Activated effector memory CD4-positive, alpha-beta T cell treated with Interleukin-2 at 50 U/mL for 16 hours (primary cell): ENCODE measurements at regions not wholly inside any gene's neighbourhood (a gene's known extent, or its start where the extent isn't known, plus 50 kb on each side); places are given as distances from the start of the nearest gene placed in this dataset.

ENCODE experiments used
- DNase-seq: peaks from one replicate; pipeline ENCODE4 v3.0.0-alpha.2; 2020

DNA sequence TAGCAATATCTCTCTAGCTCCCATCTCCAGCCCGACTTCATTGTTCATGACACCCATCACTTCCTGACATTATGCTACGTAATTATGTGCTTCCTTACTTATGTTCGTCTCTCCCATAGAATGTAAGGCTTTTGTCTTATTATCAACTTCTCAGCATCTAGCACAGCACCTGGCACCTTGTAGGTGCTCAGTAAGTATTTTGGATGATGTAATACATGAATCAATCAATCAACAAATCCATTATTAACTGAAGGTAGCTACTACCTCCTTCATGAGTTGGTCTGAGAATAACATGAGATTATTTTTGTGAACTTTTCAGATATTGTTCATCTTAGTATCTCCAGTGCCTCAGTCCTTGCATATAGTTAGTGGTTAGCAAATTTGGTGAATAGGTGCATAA lies 109.3 kb downstream of the EN1 start:
- no peak for DNase-seq

DNA sequence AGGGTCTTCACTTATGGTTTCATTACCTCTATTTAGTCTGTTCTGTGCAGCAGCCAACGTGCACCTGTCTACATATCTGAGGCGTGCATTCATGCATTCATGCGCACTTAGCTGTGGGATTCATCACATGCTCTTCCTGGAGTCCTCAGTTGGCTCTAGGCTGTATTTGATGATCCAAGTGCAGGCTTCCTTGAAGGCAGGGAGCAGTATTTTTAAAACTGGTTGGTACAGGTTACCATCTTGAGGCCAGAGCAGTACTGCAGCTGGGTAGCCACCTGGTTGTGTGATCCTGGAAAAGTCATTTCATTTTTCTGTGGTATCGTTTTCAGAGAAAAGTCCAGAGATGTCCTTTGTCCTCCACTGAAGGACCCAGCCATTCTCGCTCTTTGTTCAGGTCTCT lies 109.8 kb downstream of the EN1 start:
- no peak for DNase-seq

DNA sequence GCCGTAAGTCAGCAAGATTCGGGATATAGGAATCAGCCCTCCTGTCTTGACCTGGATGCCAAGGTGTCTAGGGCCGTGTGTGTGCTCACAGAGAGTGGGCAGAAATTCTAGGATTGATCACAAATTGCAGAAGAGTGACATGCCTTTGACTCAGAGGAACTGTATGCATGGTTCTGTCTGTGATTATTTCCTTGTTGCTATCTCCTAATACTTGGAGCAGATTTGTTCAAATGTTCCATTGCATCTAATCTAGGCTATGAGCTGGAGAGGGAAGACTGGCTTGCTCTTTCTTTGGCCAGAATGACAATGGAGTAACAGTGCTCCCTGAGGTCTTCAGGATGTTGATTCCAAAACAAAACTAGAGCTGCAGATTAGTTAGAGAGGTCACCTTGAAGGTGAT lies 115.0 kb downstream of the EN1 start:
- DNase-seq, result no peak

DNA sequence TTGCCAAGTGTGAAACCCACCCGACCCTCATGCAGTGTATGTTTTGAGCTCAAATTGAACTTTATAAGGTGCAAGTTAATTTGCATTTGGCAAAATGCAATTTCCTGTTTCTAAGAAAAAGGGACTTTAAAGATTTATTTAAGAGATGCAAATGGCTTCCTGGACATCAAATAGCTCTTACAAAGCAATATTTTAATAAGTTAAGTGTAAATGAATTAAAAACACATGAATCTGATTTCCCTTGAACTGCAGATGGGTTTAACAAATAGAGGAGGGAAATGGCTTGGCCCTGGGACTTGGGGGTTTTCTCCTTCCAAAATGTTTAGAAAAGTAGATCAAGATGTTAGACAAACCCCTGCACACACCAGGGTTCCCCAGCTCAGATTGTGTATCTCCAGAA lies 116.0 kb downstream of the EN1 start:
- DNase-seq, result no peak

DNA sequence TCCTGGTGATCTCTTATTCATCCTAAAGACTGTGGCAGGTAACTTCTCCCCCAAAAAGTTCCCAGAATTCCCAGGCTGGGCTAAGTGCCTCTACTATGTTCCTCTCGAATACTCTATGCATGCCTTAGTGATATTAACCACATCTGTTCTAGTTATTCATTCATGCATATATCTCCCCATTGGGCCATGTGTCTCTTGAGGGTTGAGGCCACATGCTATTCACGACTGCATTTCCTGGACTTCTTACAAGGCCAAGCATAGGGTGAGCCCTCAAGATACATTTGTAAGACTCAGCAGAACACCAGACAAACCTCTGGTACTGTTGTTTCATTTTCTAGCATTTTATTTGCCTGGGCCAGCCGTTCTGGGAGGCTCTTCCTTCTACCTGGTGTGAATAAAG lies 117.0 kb downstream of the EN1 start:
- no peak for DNase-seq

DNA sequence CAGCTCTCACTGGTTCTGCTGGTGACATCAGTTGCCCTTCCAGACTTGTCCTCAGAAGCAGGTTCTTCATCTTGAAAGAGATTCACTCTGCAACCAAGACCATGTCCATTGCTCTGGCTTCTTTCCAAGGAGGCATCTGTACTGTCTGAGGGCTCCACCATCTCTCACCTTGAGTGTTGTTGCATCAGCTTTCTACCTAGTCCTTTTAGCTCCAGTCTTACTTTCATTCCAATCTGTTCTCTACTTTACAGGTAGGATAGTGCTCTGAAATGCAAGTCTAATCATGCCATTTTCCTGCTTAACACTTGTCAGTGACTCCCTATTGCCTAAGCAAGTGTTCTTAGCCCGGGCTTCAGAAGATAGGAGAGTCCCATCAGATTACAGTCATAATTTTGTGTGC lies 117.7 kb downstream of the EN1 start:
- DNase-seq, result no peak

DNA sequence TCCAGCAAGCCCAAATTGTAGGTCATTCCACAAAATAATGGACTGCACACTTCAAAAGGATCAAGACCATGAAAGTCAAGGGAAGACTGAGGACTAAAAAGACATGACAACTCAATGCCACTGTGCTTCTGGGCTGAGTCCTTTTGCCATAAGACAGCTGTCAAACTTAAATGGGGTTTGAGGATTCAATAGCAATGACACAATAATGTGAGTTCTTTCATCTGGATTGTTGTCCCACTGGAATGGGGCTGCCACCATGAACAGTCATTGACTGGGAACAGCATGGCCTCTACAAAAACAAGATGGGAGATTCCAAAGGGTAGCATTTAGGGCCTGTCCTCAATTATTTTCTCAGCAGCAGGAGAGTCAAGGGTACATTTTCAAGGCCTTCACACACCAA lies 118.5 kb downstream of the EN1 start:
- DNase-seq, result no peak

DNA sequence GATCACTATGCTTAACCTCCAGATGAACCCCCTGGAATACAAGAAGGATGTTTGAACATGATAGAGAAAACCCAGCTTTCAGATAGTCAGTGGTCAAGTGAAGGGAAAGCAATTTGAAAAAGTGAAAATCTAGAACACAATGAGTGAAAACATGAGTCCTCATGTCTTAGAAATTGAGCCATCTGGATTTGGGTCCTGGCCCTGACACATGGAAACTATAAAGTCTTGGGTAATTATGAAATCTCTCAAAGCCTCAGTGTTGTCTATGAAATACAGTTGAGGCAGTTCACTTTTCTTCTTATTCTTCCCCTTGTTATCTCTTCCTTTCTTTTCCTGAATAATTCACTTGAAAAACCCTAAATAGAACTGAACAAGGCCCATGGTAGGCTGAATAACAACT lies 120.6 kb downstream of the EN1 start:
- no peak for DNase-seq

DNA sequence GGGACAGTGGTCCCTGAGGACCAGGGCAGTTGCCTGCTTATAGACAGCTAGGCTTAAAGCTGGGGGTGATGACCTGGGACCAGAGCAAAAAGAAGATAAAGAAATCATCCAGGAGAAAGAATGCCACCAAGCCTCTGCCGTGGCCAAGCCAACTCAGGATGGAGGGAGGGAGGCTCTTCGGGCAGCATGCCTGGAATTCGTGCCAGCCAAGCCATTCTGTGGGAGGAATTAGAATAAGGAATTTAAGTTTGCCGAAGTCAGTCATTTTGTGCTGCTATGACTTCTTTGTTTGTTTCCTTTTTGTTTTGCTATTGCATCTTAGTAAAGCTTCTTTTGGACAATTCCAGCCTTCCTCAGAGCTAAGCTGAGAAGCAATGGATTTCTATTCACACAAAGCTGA lies 124.1 kb downstream of the EN1 start:
- DNase-seq, result no peak

DNA sequence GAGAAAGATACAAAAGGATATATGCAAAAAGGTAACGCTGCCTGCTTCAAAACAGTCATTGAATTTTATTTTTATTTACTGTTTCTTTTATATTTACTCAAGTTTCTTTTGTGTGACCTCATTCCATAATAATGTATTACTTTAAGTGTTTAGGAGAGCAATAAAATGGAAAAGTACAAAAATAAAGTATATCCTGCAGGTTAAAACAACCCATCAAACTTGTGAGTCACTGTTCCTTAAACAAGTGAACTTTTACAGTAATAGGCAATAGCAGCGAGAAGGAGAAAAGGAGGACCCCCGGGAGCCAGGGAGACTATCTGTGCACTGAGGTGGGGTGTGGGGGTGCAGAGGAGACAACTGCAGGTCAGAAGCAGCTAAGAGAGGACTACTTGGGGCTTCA lies 124.5 kb downstream of the EN1 start:
- no peak for DNase-seq

DNA sequence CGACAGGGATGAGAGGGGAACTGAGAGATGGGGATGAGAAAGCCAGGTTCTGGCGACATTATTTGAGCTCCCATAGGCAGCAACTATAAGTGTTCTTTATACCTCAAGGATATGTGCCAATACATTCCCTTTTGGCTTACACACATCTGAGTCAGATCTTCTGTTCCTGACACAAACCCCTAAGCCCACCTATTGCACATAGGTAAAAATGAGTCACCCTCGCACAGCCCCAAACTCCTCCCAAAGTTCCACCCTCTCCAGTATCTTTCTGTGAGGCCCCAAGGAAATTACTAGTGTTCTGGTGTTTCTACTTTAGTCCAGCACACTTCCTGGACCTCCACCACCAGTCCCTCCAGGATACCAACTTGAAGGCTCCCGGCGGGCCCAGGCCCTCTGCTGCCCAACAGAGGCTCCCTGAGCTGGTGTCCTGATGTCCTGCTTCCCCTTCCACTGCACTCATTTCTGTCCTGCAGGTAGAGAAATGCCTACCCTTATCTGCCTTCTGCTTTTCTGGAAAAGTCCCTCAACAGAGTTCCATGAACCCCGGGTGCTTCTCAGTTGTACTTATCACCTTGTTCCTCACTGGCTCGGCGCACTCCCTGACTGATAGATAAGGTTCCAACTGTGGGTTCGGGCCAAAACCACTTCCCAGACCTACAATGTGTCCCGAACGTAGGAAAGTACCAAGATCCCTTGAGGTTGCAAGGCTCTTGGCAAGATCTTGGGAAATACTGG lies 125.5 kb downstream of the EN1 start:
- DNase-seq, result no peak

DNA sequence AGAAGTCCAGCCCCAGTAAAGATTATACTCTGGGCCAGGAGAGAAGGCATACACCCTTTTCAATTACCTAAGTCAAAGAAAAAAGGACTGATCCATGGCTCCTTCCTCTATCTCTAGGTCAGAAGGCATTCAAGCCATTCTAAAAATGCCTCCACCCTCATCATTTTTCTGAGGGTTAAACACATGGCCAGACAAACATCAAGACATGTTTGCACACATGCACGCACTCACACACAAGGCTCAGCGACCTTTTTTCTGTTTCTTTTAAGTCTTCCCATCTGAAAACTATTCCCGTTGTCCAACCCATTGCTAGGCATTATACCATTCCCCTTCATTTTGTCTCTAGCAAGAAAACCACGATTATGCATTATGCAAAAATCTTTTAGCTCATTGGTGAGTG lies 126.6 kb downstream of the EN1 start:
- no peak for DNase-seq

DNA sequence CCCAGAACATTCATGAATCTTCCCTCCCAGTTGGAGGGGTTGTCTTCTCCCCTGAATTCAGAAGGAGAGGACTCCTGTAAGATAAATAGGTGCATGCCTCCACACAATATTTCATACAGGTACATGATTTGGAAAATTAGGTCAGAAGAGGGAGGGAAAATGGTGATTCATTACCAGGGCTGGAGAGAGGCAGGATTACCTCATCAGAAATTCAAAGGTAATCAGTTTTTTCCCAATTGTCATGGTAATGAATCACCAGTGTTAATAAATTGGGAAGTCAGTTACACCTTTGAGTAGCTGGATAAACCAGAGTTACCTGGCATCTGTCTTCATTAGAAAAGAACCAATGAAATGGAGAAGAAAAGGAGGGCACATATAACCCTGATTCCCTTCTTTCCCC lies 128.5 kb downstream of the EN1 start:
- no peak for DNase-seq

DNA sequence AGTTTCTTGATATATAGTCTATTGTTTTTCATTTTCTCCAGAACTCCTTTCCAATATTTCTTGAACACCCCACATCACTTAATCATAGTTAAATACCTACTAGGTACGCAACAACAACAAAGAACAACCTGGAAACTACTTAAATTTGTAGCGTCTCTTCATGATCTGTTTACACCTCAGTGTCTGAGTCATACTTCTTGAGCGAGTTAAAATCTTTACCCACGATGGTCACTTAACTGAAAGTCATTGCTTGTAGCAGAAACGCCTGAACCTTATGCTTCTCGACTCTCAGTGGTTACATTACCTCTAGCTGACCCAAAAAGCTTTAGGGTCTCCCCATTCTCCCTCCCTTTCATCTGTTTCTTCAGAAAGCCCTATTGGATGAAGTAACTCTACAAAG lies 131.3 kb downstream of the EN1 start:
- DNase-seq, result no peak

DNA sequence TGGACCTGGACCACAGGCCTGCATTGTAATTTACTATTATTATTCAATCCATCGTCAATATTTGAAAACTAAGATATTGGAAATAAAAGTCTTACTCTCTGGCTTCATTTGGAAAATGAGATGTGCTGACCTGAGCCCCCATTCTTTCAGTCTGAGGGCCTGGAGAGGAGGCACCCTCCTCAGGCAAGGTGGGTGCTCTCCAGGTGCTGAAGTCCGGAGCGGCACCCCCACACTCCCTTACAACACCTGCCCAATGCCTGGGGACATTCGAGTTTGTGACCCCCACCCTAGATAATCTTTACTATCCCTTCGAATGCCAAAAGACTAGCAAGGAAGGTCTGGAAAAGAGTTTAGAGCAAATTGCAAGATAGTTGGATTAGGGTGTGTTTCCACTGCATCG lies 133.3 kb downstream of the EN1 start:
- DNase-seq, result no peak

DNA sequence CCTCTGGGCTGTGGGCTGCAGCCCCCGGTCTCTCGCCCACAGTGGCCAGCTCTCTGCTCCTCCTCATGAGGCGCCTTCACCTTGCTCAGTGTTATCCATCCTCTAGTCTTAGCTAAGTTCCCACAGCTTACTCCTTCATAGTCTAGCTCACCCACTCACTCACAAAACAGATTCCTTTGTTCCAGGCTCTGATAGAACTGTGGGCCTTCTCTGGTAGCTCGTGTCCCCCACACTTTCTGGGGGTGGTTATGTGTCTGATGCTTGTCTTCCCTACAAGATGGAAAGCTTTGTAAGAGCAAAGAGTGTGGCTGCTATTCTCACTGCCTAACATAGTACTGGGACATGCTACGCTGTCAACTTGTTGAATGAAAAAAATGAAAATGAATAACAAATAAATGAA lies 135.8 kb downstream of the EN1 start:
- no peak for DNase-seq

DNA sequence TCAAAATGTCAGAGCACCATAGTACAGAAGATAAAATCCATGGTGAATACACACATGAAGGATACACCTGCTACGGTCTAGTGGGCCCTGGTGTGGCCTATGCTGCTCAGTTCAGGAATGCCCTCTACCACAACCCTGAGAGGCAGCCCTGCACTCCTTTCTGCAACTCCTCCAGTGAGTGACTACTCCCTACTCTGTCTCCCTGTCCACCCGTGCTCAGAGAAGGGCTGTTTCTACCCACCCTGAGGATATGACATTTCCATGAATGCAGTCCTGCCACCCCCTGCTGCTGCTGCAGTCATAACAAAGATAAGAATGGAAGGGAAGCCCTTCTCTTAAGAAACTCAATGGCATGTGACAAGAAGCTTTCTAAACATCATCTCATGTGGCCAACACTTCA lies 137.0 kb downstream of the EN1 start:
- DNase-seq, result no peak

DNA sequence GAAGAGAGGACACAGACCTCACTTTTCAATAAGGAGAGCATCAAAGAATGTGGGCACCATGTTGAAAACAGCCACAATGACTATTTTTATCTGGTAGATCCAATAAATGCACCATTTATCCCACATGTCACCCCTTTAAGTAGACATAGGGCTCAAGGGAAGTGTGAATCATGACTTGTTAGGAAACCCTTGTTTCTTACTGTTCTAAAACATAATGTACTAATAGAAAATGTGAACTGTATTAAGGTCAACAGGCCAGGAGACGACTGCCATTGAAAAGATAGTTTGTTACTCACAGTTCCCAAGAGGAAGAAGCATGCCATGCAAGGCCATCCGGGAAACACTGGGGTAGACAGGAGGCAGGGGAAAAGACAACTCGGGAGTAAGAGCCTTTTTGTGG lies 137.7 kb downstream of the EN1 start:
- DNase-seq, result no peak

DNA sequence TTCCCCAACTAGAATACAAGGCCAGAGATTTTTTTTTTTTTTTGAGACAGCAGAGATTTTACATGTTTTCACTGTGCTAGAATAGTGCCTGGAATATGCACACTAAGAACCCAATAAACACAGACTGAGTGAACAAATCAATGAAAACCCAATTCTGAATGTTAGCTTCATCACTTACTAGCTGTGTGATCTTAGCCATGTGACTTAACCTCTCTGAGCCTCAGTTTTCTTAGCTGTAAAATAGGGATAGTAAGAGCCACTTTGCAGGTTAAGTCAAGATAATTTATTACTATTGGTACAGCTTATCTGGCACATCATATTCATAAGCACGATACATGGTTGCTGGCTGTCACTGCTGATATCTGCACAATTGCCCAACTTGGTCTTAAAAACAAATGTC lies 140.6 kb downstream of the EN1 start:
- no peak for DNase-seq

DNA sequence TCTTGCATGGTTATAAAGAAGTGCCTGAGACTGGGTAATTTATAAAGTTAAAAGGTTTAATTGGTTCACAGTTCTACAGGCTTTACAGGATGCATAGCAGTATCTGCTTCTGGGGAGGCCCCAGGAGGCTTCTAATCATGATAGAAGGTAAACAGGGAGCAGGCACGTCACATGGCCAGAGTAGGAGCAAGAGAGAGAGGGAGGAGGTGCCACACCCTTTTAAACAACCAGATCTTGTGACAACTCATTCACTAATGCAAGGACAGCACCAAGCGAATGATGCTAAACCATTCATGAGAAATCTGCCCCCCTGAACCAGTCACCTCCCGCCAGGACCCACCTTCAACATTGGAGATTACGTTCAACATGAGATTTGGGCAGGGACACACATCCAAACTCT lies 141.1 kb downstream of the EN1 start:
- no peak for DNase-seq

DNA sequence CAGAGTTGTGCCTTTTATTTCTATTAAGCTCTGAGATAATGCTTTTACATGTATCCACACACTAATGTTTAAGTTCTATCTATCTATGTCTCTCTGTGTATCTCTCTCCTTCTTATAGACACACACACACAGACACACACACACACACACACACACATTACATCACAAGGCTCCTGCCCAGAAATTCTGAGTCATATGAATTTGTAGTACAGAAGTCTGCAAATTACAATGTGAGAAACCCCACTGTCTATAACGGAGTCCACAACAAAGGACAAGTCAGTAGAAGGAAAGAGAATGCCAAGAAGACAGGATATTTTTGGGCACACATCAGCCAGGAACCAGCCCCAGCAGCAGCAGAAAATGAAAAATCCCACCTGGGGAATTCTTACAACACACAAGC lies 142.4 kb downstream of the EN1 start:
- no peak for DNase-seq

DNA sequence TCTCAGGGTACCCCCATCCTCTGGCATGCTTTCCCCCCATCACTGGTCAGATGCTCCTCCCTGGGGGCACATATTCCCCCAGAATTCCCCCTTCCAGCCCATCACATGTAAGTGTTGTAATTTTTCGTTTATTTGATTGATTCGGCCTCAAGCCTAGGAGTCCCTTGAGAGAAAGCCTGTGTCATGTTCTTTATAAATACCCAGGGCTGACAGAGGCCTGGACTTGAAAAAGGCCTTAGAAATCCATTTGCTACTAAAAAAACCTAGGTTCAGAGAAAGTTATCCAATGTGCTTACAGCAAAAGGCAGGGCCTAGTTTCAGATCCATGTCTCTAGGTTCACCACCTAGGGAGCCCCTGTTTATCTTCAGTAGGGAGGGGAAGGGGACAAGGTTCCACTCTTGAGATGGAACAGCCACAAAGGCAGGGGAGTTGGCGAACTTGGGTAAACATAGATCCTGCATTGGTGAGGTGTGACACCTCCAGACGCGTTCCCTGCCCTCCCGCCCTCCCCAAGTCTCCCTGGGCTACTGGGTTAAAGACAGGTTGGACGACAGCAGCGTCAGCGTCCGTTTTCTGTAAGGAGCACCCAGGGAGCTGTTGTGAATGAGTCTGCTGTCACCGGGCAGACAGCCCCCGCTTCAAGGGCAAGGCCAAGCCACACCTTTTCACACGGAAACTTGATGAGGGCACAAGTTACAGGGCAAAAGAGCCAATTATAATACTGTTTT lies 147.8 kb downstream of the EN1 start:
- DNase-seq, result no peak

DNA sequence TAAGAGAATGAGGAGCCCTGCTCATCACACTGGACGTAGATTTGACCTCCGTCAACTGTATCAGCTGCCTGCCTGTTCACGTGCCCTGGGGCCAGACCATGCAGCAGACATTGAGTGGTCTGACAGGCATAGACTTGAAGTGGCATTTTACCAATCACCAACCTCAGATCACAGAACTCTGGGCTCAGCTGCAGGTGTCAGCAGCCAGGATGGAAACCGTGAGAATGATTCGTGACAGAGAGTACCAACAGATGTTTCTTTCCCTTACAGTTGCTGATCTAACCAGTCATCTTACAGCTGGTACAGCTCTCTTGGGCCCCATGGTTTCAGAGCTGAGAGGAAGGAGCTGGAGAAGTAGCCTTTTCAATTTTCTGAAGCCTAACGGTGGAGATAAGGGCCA lies 148.9 kb downstream of the EN1 start:
- DNase-seq, result no peak

DNA sequence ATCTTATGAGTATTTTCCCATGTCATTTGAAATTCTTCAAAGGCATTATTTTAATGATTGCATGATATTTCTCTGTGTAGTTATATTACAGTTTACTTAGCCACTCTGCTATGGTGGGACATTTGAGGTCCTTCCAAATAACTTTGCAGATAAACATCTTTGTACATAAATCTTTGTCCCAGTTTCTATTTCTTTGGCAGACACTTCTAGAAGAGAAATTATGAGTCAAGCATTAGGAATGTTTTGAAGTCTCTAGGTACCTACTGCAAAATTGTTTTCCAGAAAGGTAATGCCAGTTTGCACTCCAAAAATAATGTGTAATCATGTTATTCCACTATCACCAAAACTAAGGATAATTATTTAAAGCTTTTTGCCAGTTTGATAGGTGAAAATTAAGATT lies 149.7 kb downstream of the EN1 start:
- DNase-seq, result no peak
